Endothelial cell (in vitro differentiated cells): ENCODE measurements at regions not wholly inside any gene's neighbourhood (a gene's known extent, or its start where the extent isn't known, plus 50 kb on each side); places are given as distances from the start of the nearest gene placed in this dataset.
A peak's percentile ranks its signal among the peaks of the same experiment; 100 is the strongest.

ENCODE experiments used
- DNase-seq: peaks from one replicate; pipeline ENCODE4 v3.0.0; 2021; ENCODE audit warnings: low spot score
- H3K27ac Mint-ChIP-seq: one replicate; pipeline ENCODE4 v1.8.0; 2021; ENCODE audit warnings: mixed read lengths, inconsistent platforms; ENCODE audit not compliant: unreplicated experiment
- H3K27me3 Mint-ChIP-seq: one replicate; pipeline ENCODE4 v1.8.0; 2021; ENCODE audit warnings: mild to moderate bottlenecking, moderate library complexity, mixed read lengths, inconsistent platforms; ENCODE audit not compliant: unreplicated experiment
- H3K36me3 Mint-ChIP-seq: one replicate; pipeline ENCODE4 v1.8.0; 2021; ENCODE audit warnings: mild to moderate bottlenecking, low read depth, mixed read lengths, inconsistent platforms; ENCODE audit not compliant: unreplicated experiment
- H3K4me1 Mint-ChIP-seq: one replicate; pipeline ENCODE4 v1.8.0; 2021; ENCODE audit warnings: mild to moderate bottlenecking, mixed read lengths, inconsistent platforms; ENCODE audit not compliant: unreplicated experiment
- H3K4me3 Mint-ChIP-seq: one replicate; pipeline ENCODE4 v1.8.0; 2021; ENCODE audit warnings: mild to moderate bottlenecking, mixed read lengths, inconsistent platforms; ENCODE audit not compliant: unreplicated experiment
- H3K9me3 Mint-ChIP-seq: one replicate; pipeline ENCODE4 v1.8.0; 2021; ENCODE audit warnings: mixed read lengths, inconsistent platforms; ENCODE audit not compliant: unreplicated experiment
- TF ChIP-seq, protein P1 (sequence below): fragments of 200-600 bp; sonication (generic); IDR thresholded peaks from one replicate; pipeline ENCODE4 v1.5.0; 2021; ENCODE audit warnings: antibody characterized with exemption; ENCODE audit not compliant: unreplicated experiment

DNA sequence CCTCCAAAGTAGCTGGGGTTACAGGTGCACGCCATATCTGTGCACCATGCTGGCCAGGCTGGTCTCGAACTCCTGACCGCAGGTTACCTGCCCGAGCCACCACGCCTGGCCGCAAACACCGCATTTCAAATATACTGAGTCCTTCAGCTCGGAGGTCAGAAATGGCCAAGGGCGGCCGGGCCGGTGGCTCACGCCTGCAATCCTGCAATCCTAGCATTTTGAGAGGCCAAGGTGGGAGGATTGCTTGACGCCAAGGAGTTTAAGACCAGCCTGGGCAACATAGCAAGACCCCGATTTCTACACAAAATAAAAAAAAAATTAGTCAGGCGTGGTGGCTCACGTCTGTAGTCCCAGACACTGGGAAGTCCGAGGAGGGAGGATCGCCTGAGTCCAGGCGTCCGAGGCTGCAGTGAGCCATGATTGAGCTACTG lies 71.9 kb upstream of the PPP2R3B start:
- peaks cover 51% of the 10 kb centered on the region for H3K9me3 Mint-ChIP-seq
- no peak for DNase-seq
- no peak overlapping the region for H3K4me3 Mint-ChIP-seq
- no peak overlapping the region for H3K27ac Mint-ChIP-seq
- H3K36me3 Mint-ChIP-seq, result peaks cover 17% of the 10 kb centered on the region
- peaks cover 4% of the 10 kb centered on the region for H3K4me1 Mint-ChIP-seq
- TF ChIP-seq, protein P1, sequence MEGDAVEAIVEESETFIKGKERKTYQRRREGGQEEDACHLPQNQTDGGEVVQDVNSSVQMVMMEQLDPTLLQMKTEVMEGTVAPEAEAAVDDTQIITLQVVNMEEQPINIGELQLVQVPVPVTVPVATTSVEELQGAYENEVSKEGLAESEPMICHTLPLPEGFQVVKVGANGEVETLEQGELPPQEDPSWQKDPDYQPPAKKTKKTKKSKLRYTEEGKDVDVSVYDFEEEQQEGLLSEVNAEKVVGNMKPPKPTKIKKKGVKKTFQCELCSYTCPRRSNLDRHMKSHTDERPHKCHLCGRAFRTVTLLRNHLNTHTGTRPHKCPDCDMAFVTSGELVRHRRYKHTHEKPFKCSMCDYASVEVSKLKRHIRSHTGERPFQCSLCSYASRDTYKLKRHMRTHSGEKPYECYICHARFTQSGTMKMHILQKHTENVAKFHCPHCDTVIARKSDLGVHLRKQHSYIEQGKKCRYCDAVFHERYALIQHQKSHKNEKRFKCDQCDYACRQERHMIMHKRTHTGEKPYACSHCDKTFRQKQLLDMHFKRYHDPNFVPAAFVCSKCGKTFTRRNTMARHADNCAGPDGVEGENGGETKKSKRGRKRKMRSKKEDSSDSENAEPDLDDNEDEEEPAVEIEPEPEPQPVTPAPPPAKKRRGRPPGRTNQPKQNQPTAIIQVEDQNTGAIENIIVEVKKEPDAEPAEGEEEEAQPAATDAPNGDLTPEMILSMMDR, result no peak
- peaks cover 28% of the 10 kb centered on the region for H3K27me3 Mint-ChIP-seq

DNA sequence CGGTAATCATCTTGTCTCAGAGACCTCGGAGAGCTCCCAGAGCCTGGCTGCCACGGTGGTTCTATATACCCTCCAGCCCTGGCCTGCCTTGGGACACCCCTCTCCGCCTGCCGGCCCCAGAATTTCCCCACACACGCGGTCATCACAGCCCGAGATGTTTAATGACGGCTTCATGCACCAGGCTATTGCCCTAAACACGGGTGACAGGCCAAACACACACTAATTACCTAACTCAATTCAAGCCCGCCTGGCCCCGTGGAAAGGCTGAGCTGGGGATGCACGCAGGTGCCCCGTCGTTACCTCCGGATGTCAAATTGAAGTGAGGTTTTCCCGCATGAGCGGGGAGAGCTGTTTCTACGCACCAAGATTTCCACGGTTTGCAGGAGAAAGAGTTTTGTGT lies 72.9 kb upstream of the PPP2R3B start:
- Mint-ChIP-seq H3K4me3 (no peak overlapping the region), H3K9me3 (peaks cover 51% of the 10 kb centered on the region), H3K36me3 (peaks cover 17% of the 10 kb centered on the region), H3K4me1 (peaks cover 4% of the 10 kb centered on the region), H3K27ac (no peak overlapping the region), H3K27me3 (peaks cover 28% of the 10 kb centered on the region)
- no peak for DNase-seq
- TF ChIP-seq, protein P1, result no peak

DNA sequence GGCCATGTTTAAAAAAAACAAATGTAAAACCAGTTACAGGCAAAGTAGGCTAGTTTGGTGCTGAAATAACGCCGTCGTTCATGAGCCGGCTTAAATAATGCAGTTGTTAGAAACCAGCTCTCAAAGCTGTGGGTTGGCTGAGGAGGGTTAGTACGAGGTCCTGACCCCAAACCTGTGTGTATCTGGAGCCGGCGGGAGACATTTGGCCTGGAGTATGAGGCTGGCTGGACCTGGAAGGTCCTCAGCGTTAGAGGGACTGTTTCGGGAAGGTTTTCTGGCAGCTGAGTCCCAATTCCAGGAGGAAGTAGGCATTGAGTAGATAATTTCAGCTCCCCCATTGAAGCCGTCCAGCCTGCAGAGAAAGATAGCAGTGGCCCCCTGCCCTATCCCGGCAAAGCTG lies 73.4 kb upstream of the PPP2R3B start:
- Mint-ChIP-seq H3K27me3 (peaks cover 28% of the 10 kb centered on the region), H3K27ac (no peak overlapping the region), H3K4me1 (peaks cover 4% of the 10 kb centered on the region), H3K36me3 (peaks cover 17% of the 10 kb centered on the region), H3K4me3 (no peak overlapping the region), H3K9me3 (peaks cover 51% of the 10 kb centered on the region)
- TF ChIP-seq, protein P1, result no peak
- DNase-seq, result no peak

DNA sequence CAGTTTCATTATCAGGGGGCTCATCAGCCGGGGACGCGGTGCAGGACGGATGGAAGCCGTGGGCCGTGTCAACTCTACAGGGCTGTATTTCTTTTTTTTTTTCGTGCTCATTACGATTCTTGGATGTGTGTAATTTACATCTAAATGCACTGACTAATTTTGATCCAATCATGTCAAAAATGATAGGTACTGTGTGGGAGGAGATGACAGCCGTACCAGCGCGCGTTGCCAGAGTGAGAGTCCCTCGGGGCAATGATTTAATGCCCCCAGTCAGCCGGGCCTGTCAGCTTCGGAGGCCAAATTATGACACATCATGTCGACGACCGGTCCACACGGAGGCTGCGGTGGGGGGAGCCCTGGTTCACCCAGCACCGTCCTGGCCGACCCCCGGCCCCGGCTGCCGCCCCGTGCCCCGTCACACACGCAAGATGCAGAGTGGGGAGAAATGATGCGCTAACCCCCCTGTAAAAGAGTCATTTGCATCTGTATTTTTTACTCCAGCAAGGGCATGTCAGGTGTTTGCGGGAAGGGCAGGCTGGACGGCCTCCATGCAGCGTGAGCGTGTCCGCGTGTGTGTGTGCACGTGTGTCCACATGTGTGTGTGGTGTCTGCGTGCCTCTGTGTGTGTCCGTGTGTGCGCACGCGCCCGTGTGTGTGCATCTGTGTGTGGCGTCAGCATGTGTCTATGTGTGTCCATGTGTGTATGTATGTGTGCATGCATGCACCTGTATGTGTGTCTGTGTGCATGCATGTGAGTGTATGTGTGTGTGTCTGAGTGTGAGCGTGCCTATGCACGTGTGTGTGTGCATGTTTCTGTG lies 74.3 kb upstream of the PPP2R3B start:
- Mint-ChIP-seq H3K4me1 (peaks cover 4% of the 10 kb centered on the region), H3K27me3 (peaks cover 28% of the 10 kb centered on the region), H3K9me3 (peaks cover 52% of the 10 kb centered on the region), H3K4me3 (peak overlapping the region; percentile 65), H3K27ac (peak overlapping the region; percentile 55), H3K36me3 (peaks cover 17% of the 10 kb centered on the region)
- no peak for DNase-seq
- TF ChIP-seq, protein P1, result no peak

DNA sequence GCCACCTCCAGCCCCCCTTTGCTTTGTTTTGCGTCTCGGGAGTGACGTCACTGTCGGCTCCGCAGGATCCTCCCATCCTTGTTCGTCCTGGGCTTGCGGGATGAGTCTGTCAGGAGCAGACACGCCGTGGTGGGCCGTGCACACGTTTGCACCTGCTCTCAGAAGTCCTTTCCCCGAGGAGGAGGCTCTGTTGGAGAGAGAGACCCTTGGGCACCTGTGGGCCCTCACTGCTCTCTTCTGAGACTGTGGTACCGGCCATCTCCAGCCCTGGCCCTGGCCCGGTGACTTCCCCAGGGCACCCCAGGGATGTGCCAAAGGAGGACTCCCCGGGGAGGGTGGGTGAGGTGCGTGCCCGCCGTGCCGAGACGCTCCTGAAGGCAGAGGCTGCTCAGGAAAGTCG lies 76.1 kb upstream of the PPP2R3B start:
- Mint-ChIP-seq H3K4me1 (peaks cover 4% of the 10 kb centered on the region), H3K4me3 (no peak overlapping the region), H3K27me3 (peaks cover 27% of the 10 kb centered on the region), H3K9me3 (peaks cover 34% of the 10 kb centered on the region), H3K27ac (no peak overlapping the region), H3K36me3 (peaks cover 17% of the 10 kb centered on the region)
- TF ChIP-seq, protein P1, result no peak
- no peak for DNase-seq
